ENCODE measurements at regions not wholly inside any gene's neighbourhood (a gene's known extent, or its start where the extent isn't known, plus 50 kb on each side); places are given as distances from the start of the nearest gene placed in this dataset.

DNA sequence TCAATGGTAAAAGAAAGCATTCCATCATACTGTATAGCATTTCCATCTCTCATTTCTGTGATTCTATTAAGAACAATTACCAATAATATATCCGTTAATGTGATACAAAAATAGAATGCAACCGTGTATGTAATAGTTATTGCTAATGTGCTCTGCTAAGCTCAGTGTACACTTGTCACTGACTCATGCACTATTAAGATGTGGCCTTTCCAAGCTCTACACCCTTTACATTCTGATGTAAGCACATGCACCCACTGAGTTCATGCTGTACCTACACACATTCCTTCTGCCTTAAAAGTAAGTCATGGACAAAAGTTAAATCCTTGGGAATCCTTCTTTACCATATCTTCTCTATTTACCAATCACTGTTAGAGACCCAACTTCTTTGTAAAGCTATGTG lies 319.1 kb downstream of the ZSWIM6 start:
- ChIA-PET POLR2A (no interaction called here), CTCF (interaction anchor here (0.8 to 1.3 kb wide), 2 partner anchors 9 kb away, joined by 3 to 4 read pairs; no protein-coding TSS in a partner anchor)
- no peak overlapping the region for H3K4me3 ChIP-seq (ENCODE audit: low read depth, low read length)

DNA sequence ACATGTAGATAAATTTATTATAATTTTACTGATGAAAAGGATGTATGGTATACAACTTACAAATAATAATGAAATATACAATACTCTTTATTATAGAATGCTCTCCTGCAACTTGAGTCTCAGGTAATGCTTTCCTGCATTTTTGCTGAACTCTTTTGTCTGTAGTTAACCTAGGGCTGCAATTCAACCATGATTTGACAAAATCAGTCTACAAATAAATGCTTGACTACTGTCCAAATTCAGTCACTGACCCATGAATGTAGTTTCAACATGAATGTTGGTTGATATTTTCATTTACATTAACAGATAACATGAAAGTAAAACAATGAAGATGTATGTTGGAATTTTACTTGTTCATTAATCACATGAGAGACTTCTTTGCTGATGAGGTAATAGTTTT lies 320.9 kb downstream of the ZSWIM6 start:
- TF ChIP-seq, protein P1, sequence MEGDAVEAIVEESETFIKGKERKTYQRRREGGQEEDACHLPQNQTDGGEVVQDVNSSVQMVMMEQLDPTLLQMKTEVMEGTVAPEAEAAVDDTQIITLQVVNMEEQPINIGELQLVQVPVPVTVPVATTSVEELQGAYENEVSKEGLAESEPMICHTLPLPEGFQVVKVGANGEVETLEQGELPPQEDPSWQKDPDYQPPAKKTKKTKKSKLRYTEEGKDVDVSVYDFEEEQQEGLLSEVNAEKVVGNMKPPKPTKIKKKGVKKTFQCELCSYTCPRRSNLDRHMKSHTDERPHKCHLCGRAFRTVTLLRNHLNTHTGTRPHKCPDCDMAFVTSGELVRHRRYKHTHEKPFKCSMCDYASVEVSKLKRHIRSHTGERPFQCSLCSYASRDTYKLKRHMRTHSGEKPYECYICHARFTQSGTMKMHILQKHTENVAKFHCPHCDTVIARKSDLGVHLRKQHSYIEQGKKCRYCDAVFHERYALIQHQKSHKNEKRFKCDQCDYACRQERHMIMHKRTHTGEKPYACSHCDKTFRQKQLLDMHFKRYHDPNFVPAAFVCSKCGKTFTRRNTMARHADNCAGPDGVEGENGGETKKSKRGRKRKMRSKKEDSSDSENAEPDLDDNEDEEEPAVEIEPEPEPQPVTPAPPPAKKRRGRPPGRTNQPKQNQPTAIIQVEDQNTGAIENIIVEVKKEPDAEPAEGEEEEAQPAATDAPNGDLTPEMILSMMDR (IDR thresholded peaks at IDR 0.05; ENCODE audit: insufficient read depth, low read length, missing control alignments), result no peak
- DNase-seq (ENCODE audit: low read depth, low spot score), result no peak
- POLR2A ChIA-PET, result no interaction called here
- CTCF ChIA-PET, result no interaction called here
- H3K4me3 ChIP-seq (ENCODE audit: low read depth, low read length), result no peak overlapping the region

More for the DNA sequence above, 319.1 kb downstream of the ZSWIM6 start:
- no peak for DNase-seq (ENCODE audit: low read depth, low spot score)
- TF ChIP-seq, protein P1 (IDR thresholded peaks at IDR 0.05; ENCODE audit: insufficient read depth, low read length, missing control alignments), result no peak

DNA sequence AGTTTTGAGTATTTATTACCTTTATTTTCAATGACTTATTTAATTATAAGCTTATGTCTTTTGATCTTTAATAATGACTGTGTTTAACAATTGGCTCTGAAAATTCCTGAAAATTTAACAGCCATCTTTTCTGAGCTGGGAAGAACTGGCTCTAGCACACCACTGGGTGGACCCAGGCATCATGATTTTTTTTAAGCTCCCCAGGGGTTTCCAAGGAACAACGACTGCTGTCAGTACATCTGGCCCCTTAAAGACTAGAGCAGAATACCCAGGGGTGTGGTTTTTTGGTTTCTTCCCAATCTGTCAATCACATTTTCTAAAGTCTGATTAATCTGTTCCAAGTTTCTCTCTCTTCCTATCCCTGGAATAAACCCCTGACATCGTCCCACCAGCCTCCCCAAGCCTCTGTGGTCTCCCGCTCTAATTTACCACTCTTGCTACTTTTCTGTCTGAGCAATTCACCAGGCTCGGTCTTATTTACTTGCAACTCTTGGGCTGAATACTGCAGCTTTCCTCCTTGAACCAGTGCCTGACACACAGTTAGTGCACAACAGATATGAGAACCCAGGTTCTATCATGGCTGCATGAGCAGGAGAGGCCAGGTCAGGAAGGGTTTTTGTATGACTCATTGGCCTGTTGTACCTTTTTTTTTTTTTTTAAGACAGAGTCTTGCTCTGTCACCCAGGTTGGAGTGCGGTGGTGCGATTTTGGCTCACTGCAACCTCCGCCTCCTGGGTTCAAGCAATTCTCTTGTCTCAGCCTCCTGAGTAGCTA lies 321.9 kb downstream of the ZSWIM6 start:
- ChIA-PET POLR2A (no interaction called here), CTCF (interaction anchor here (1.0 to 1.6 kb wide), 3 partner anchors 25 to 486 kb away, joined by 3 read pairs; no protein-coding TSS in a partner anchor)
- TF ChIP-seq, protein P1 (IDR thresholded peaks at IDR 0.05; ENCODE audit: insufficient read depth, low read length, missing control alignments), result no peak
- DNase-seq (ENCODE audit: low read depth, low spot score), result no peak
- H3K4me3 ChIP-seq (ENCODE audit: low read depth, low read length), result no peak overlapping the region

DNA sequence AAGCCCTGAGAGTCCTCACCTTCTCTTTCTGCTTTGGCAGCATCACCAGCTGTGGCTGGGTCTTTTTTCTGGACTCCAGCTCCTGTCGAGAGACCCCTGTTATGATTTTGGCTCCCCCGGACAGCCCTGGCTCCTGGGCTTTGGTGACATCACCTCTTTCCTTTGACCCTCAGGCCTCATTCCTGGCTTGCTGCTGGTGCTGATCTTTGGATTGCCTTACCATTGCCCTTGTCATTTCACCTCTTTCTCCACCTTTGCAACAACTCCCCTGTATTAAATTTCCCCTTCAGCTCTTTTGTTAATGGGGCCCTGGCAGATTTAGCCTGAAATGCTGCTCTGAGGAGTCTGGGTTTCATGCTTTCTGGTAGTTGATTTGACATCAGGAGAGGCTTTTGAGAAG lies 322.8 kb downstream of the ZSWIM6 start:
- TF ChIP-seq, protein P1 (IDR thresholded peaks at IDR 0.05; ENCODE audit: insufficient read depth, low read length, missing control alignments), result no peak
- DNase-seq (ENCODE audit: low read depth, low spot score), result no peak
- ChIA-PET CTCF (interaction anchor here (1.1 to 1.6 kb wide), 2 partner anchors 25 to 183 kb away, joined by 3 read pairs; no protein-coding TSS in a partner anchor), POLR2A (no interaction called here)
- no peak overlapping the region for H3K4me3 ChIP-seq (ENCODE audit: low read depth, low read length)

DNA sequence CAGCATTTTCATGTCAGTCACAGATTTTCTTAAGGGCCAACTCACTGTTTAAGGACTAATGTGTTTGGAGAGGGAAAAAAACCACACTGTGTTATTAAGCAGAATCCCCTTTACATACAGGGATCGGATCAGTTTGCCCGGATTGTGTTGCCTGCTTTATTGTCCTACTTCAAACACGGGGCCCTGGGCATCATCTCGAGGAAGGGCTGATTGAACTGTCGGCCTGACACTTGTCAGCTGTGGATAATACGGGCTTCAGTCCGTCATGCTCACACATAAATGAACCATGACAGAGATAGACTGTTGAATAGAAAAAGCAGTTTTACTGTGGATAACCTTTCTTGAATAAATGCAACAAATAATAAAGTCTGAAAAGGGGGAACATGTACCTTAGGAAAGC lies 325.0 kb downstream of the ZSWIM6 start:
- no peak overlapping the region for H3K4me3 ChIP-seq (ENCODE audit: low read depth, low read length)
- TF ChIP-seq, protein P1 (IDR thresholded peaks at IDR 0.05; ENCODE audit: insufficient read depth, low read length, missing control alignments), result no peak
- no peak for DNase-seq (ENCODE audit: low read depth, low spot score)
- CTCF ChIA-PET, result interaction anchor here (1.0 to 4.7 kb wide), 16 partner anchors 10 to 698 kb away, joined by 3 to 63 read pairs (median 4); no protein-coding TSS in a partner anchor
- POLR2A ChIA-PET, result no interaction called here

DNA sequence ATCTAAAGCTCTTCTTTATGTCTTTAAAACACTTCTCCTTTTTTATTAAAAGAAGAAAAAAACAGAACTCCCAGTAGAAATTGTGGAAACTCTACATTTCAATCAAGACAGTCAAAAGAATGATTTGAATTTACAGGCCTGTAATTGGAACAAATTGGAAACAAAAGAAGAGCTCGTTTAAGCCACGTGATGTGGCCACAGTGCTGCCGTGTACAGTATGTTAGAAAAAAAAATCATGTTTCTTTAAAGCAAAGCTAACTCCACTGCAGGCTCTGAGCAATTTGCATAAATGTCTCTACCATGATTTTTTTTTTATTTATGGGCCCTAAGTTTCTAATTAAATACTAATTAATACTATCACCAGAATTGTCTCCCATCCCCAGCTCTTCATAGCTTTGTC lies 325.6 kb downstream of the ZSWIM6 start:
- CTCF ChIA-PET, result interaction anchor here (0.7 to 4.7 kb wide), 37 partner anchors 9 to 980 kb away, joined by 3 to 63 read pairs (median 4); no protein-coding TSS in a partner anchor
- TF ChIP-seq, protein P1 (IDR thresholded peaks at IDR 0.05; ENCODE audit: insufficient read depth, low read length, missing control alignments), result no peak
- POLR2A ChIA-PET, result no interaction called here
- DNase-seq (ENCODE audit: low read depth, low spot score), result no peak
- H3K4me3 ChIP-seq (ENCODE audit: low read depth, low read length), result no peak overlapping the region
